Testis (tissue), 2 donors: ENCODE measurements at regions not wholly inside any gene's neighbourhood (a gene's known extent, or its start where the extent isn't known, plus 50 kb on each side); places are given as distances from the start of the nearest gene placed in this dataset.
A peak's percentile ranks its signal among the peaks of the same experiment; 100 is the strongest.
"Not testable (repeated sequence)": the region's sequence is repeated elsewhere in the genome, so short reads cannot be mapped to it uniquely, and the experiment has no call there.

Experiments used
- DNase-seq: peaks from one replicate; pipeline ENCODE4 v3.0.0-alpha.2; 2019
- H3K27ac ChIP-seq, 2 donors: fragments of 200-600 bp; sonication (generic); one replicate each; pipeline ENCODE4 v1.5.1; 2019
- H3K27me3 ChIP-seq: fragments of 200-600 bp; sonication (generic); one replicate; pipeline ENCODE4 v1.5.1; 2019
- H3K36me3 ChIP-seq: fragments of 200-600 bp; sonication (generic); one replicate; pipeline ENCODE4 v1.5.1; 2017; ENCODE audit warnings: low read depth; ENCODE audit errors: missing control alignments
- H3K4me1 ChIP-seq: fragments of 200-600 bp; sonication (generic); one replicate; pipeline ENCODE4 v1.5.1; 2019
- H3K4me3 ChIP-seq, 2 donors: fragments of 200-600 bp; sonication (generic); one replicate each; pipeline ENCODE4 v1.5.1; 2017 to 2019
- H3K9me3 ChIP-seq: fragments of 200-600 bp; sonication (generic); one replicate; pipeline ENCODE4 v1.5.1; 2017
- POLR2A ChIP-seq: fragments of 450-650 bp; IDR thresholded peaks from one replicate; pipeline ENCODE4 v1.6.1; 2017; ENCODE audit warnings: antibody characterized with exemption, mild to moderate bottlenecking, moderate library complexity
- WGBS, 2 donors: methylation state at CpG; one replicate each; pipeline ENCODE4 v1.1.5; 2018; 5-methylcytosine and 5-hydroxymethylcytosine counted together
- intact Hi-C: fragments of 100-400 bp; cut with DNase I; formaldehyde crosslinking; loops from one replicate; pipeline ENCODE4 v1.15.1; 2023; ENCODE audit warnings: low total_unique reads
- TF ChIP-seq, protein P1 (sequence below), 3 experiments: fragments of 450-650 bp in 2 of 3; fragments of 200-600 bp in 1 of 3; sonication (generic) in 1 of 3; IDR thresholded peaks; one replicate each; pipeline ENCODE4 v1.5.1; 2016 to 2019; ENCODE audit warnings: antibody characterized with exemption in 3 of 3, mild to moderate bottlenecking in 2 of 3, moderate library complexity in 1 of 3

DNA sequence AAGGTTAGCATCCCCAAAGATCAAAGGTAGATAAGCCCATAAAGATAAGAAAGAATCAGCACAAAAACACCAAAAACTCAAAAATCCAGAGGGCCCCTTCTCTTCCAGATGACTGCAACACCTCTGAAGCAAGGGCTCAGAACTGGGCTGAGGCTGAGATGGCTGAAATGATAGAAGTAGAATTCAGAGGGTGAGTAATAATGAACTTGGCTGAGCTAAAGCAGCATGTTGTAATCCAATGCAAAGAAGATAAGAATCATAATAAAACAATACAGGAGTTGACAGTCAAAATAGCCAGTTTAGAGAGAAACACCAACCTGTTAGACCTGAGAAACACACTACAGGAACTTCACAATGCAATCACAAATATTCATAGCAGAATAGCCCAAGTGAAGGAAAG, 406.9 kb upstream of the CXADR start:
- DNase-seq, result no peak
- Histone ChIP-seq H3K27me3 (no peaks in the 10 kb centered on the region), H3K4me3 (no peak overlapping the region), H3K4me1 (no peaks in the 10 kb centered on the region), H3K27ac (no peak overlapping the region), H3K9me3 (no peaks in the 10 kb centered on the region), H3K36me3 (no peaks in the 10 kb centered on the region)
- intact Hi-C loops, result no loop called here
- TF ChIP-seq, protein P1, sequence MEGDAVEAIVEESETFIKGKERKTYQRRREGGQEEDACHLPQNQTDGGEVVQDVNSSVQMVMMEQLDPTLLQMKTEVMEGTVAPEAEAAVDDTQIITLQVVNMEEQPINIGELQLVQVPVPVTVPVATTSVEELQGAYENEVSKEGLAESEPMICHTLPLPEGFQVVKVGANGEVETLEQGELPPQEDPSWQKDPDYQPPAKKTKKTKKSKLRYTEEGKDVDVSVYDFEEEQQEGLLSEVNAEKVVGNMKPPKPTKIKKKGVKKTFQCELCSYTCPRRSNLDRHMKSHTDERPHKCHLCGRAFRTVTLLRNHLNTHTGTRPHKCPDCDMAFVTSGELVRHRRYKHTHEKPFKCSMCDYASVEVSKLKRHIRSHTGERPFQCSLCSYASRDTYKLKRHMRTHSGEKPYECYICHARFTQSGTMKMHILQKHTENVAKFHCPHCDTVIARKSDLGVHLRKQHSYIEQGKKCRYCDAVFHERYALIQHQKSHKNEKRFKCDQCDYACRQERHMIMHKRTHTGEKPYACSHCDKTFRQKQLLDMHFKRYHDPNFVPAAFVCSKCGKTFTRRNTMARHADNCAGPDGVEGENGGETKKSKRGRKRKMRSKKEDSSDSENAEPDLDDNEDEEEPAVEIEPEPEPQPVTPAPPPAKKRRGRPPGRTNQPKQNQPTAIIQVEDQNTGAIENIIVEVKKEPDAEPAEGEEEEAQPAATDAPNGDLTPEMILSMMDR (IDR thresholded peaks at IDR 0.05), result no peak
- no peak for TF ChIP-seq POLR2A

DNA sequence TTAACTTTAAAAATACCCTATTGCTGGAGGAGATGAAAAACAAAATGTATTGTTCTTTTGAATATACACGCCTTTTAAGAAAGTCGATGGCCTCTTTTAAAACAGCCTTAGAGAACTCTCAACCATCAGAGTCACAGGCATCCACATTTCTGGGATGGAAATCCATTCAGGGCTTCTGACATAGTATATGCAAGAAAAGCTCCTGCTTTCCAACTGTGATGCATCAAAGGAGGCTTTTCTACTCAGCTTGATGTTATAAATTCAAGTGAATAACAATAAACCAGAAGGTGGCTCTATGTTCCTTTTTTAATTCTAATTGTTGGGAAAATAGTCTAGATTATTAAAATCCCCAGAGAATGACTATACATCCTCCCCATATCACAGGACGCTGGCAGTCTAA, 398.8 kb upstream of the CXADR start:
- no peak for TF ChIP-seq POLR2A
- TF ChIP-seq, protein P1 (IDR thresholded peaks at IDR 0.05), result no peak

DNA sequence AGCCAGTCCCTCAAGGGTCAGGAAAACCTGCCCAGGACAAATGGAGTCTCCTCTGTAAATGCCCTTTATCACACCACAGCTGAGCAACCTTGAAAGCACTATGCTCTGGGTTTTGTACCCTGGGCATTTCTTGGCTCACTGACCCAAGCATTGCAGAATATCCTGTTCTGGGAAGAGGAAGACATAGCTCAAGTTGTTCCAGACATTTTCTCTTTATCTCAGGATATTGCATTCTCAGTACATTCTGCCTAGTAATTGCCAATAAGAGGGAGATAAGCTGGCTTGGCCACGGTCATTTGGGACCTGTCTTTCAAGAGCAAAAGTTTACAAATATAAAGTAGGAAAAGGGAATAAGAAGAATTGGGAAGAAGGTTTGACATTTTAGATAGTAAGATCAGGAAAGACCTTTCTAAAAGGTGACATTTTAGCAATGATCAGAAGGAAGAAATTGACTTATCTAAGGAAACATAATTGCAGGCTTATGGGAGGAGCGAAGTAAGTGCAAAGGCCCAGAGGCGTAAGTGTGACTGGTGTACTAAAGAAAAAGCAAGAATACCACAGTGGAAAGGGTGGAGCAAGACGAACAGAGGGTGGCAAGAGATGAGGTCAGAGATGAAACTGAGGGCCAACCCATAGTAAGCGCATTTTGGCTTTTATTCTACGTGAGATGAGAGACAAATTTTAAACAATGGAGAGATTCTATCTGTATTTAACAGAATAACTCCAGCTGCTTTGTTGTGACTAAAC, 394.0 kb upstream of the CXADR start:
- DNase-seq, result peak; percentile 69
- no peaks in the 10 kb centered on the region for H3K9me3 ChIP-seq

More for the DNA sequence above, 398.8 kb upstream of the CXADR start:
- Histone ChIP-seq H3K4me3 (no peak overlapping the region), H3K27ac (no peak overlapping the region), H3K27me3 (no peaks in the 10 kb centered on the region), H3K4me1 (no peaks in the 10 kb centered on the region), H3K36me3 (no peaks in the 10 kb centered on the region), H3K9me3 (no peaks in the 10 kb centered on the region)
- WGBS, 2 donors, result 57 to 62% methylated on average over 3 of the region's 3 CpGs
- intact Hi-C loops, result no loop called here
- DNase-seq, result no peak

DNA sequence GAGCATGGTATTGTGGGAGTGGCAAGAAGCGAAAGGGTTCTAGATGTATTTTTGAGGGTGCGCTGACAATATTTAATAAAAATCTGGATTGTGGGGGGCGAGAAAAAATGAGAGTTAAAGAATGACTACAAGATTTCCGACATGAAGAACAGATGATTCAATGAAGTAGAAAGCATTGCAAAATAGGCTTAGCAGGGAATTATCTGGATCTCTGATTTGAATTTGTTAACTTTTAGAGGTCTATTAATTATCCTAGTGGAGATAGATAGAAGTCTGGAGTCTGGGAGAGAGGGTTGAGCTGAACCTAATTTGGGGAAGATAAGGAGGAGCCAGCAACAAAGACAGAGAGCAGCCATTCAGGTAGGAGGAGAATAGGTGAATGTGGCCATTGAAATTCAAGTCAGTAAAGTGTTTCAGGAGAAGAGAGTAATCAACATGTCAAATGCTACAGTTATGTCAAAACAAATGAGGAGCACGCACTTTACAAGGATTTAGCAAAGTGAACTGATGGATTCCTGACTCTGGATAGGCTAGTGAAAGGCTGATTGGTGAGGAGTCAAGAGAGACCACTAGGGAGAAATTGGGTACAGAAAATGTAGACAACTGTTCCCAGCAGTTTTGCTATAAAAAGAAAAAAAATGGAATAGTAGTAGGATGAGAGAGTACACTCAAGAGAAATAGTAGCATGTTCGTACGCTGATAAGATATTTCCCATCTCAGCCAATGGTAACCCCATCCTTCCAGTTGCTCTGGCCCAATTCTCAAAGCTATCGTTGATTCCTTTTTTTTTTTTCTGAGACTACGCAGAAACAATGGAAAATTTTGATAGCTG, 393.2 kb upstream of the CXADR start:
- TF ChIP-seq, protein P1 (IDR thresholded peaks at IDR 0.05), result no peak
- no peak for TF ChIP-seq POLR2A
- 56 to 59% methylated on average over 9 of the region's 9 CpGs for WGBS, 2 donors

More for the DNA sequence above, 394.0 kb upstream of the CXADR start:
- no peaks in the 10 kb centered on the region for H3K36me3 ChIP-seq
- H3K4me3 ChIP-seq, result no peak overlapping the region
- no peaks in the 10 kb centered on the region for H3K4me1 ChIP-seq
- H3K27ac ChIP-seq, result peak overlapping the region in 1 of 2 donors; percentile 21
- intact Hi-C loops, result no loop called here
- TF ChIP-seq POLR2A, result no peak
- TF ChIP-seq, protein P1 (IDR thresholded peaks at IDR 0.05), result no peak
- H3K27me3 ChIP-seq, result no peaks in the 10 kb centered on the region
- WGBS, 2 donors, result 56 to 57% methylated on average over 6 of the region's 6 CpGs

GRCh38 chr21:17127395-17127794, 385.4 kb upstream of the CXADR start:
- peak overlapping the region in 1 of 2 donors; percentile 74 for H3K27ac ChIP-seq
- WGBS, 2 donors, result 38 to 39% methylated on average over 2 of the region's 2 CpGs
- DNase-seq, H3K9me3 ChIP-seq, H3K4me1 ChIP-seq, intact Hi-C loops, H3K4me3 ChIP-seq, H3K36me3 ChIP-seq, H3K27me3 ChIP-seq: not testable (repeated sequence)

More for the DNA sequence above, 393.2 kb upstream of the CXADR start:
- H3K27me3 ChIP-seq, result no peaks in the 10 kb centered on the region
- intact Hi-C loops, result no loop called here
- peak overlapping the region in 1 of 2 donors; percentile 21 for H3K27ac ChIP-seq
- no peak overlapping the region for H3K4me3 ChIP-seq
- H3K36me3 ChIP-seq, result no peaks in the 10 kb centered on the region
- H3K4me1 ChIP-seq, result no peaks in the 10 kb centered on the region
- no peaks in the 10 kb centered on the region for H3K9me3 ChIP-seq
- no peak for DNase-seq
